ENCODE measurements at regions not wholly inside any gene's neighbourhood (a gene's known extent, or its start where the extent isn't known, plus 50 kb on each side); places are given as distances from the start of the nearest gene placed in this dataset.

- ChIA-PET CTCF (no interaction called here), POLR2A (no interaction called here)
- Mint-ChIP-seq H3K9me3 (no peaks in the 10 kb centered on the region), H3K4me1 (ENCODE audit: low read depth) (no peaks in the 10 kb centered on the region), H3K36me3 (no peaks in the 10 kb centered on the region), H3K27me3 (no peaks in the 10 kb centered on the region), H3K27ac (no peak overlapping the region), H3K4me3 (no peak overlapping the region)
- intact Hi-C loops (cut with micrococcal nuclease): no loop called here
- no peak for DNase-seq
Observed at GRCh38 chr13:34420702-34421346, 521.2 kb upstream of the NBEA start.

- no peaks in the 10 kb centered on the region for H3K9me3 Mint-ChIP-seq
- H3K27me3 Mint-ChIP-seq: no peaks in the 10 kb centered on the region
- H3K27ac Mint-ChIP-seq: no peak overlapping the region
- no peaks in the 10 kb centered on the region for H3K4me1 Mint-ChIP-seq (ENCODE audit: low read depth)
- H3K36me3 Mint-ChIP-seq: no peaks in the 10 kb centered on the region
- DNase-seq: no peak
- ChIA-PET CTCF (no interaction called here), POLR2A (no interaction called here)
- no peak overlapping the region for H3K4me3 Mint-ChIP-seq
- intact Hi-C loops (cut with micrococcal nuclease): no loop called here
Observed at GRCh38 chr13:34421347-34421719, 520.7 kb upstream of the NBEA start.

- ChIA-PET POLR2A (no interaction called here), CTCF (no interaction called here)
- no peaks in the 10 kb centered on the region for H3K36me3 Mint-ChIP-seq
- intact Hi-C loops (cut with micrococcal nuclease): no loop called here
- no peak overlapping the region for H3K4me3 Mint-ChIP-seq
- no peaks in the 10 kb centered on the region for H3K27me3 Mint-ChIP-seq
- DNase-seq: no peak
- H3K27ac Mint-ChIP-seq: no peak overlapping the region
- no peaks in the 10 kb centered on the region for H3K9me3 Mint-ChIP-seq
- H3K4me1 Mint-ChIP-seq (ENCODE audit: low read depth): no peaks in the 10 kb centered on the region
Observed at GRCh38 chr13:34421858-34422475, 520.1 kb upstream of the NBEA start.

GRCh38 chr13:34422956-34423355 lies 519.1 kb upstream of the NBEA start:
- Mint-ChIP-seq H3K4me1 (ENCODE audit: low read depth) (no peaks in the 10 kb centered on the region), H3K27ac (no peak overlapping the region), H3K9me3 (no peaks in the 10 kb centered on the region), H3K36me3 (no peaks in the 10 kb centered on the region), H3K4me3 (no peak overlapping the region), H3K27me3 (no peaks in the 10 kb centered on the region)
- ChIA-PET CTCF (no interaction called here), POLR2A (no interaction called here)
- intact Hi-C loops (cut with micrococcal nuclease): no loop called here
- DNase-seq: no peak

- no peak overlapping the region for H3K27ac Mint-ChIP-seq
- no peaks in the 10 kb centered on the region for H3K9me3 Mint-ChIP-seq
- no peaks in the 10 kb centered on the region for H3K4me1 Mint-ChIP-seq (ENCODE audit: low read depth)
- intact Hi-C loops (cut with micrococcal nuclease): no loop called here
- H3K27me3 Mint-ChIP-seq: no peaks in the 10 kb centered on the region
- ChIA-PET POLR2A (no interaction called here), CTCF (no interaction called here)
- no peaks in the 10 kb centered on the region for H3K36me3 Mint-ChIP-seq
- H3K4me3 Mint-ChIP-seq: no peak overlapping the region
- no peak for DNase-seq
Observed at GRCh38 chr13:34425327-34425949, 516.6 kb upstream of the NBEA start.

GRCh38 chr13:34428911-34429310 lies 513.2 kb upstream of the NBEA start:
- POLR2A ChIA-PET: no interaction called here
- Mint-ChIP-seq H3K36me3 (no peaks in the 10 kb centered on the region), H3K27me3 (no peaks in the 10 kb centered on the region), H3K9me3 (no peaks in the 10 kb centered on the region), H3K27ac (no peak overlapping the region), H3K4me1 (ENCODE audit: low read depth) (no peaks in the 10 kb centered on the region), H3K4me3 (no peak overlapping the region)
- intact Hi-C loops (cut with micrococcal nuclease): no loop called here
- CTCF ChIA-PET: no interaction called here
- DNase-seq: no peak

- POLR2A ChIA-PET: no interaction called here
- no peaks in the 10 kb centered on the region for H3K9me3 Mint-ChIP-seq
- no peak overlapping the region for H3K27ac Mint-ChIP-seq
- H3K4me3 Mint-ChIP-seq: no peak overlapping the region
- no peaks in the 10 kb centered on the region for H3K27me3 Mint-ChIP-seq
- DNase-seq: no peak
- intact Hi-C loops (cut with micrococcal nuclease): no loop called here
- H3K4me1 Mint-ChIP-seq (ENCODE audit: low read depth): no peaks in the 10 kb centered on the region
- CTCF ChIA-PET: no interaction called here
- no peaks in the 10 kb centered on the region for H3K36me3 Mint-ChIP-seq
Observed at GRCh38 chr13:34430294-34430693, 511.8 kb upstream of the NBEA start.

GRCh38 chr13:34431827-34432581 lies 510.1 kb upstream of the NBEA start:
- intact Hi-C loops (cut with micrococcal nuclease): no loop called here
- Mint-ChIP-seq H3K36me3 (no peaks in the 10 kb centered on the region), H3K9me3 (no peaks in the 10 kb centered on the region), H3K4me3 (no peak overlapping the region), H3K4me1 (ENCODE audit: low read depth) (no peaks in the 10 kb centered on the region), H3K27me3 (no peaks in the 10 kb centered on the region), H3K27ac (no peak overlapping the region)
- POLR2A ChIA-PET: no interaction called here
- CTCF ChIA-PET: no interaction called here
- DNase-seq: no peak

- Mint-ChIP-seq H3K4me1 (ENCODE audit: low read depth) (no peaks in the 10 kb centered on the region), H3K4me3 (no peak overlapping the region), H3K27ac (no peak overlapping the region), H3K9me3 (no peaks in the 10 kb centered on the region), H3K27me3 (no peaks in the 10 kb centered on the region), H3K36me3 (no peaks in the 10 kb centered on the region)
- DNase-seq: no peak
- CTCF ChIA-PET: no interaction called here
- POLR2A ChIA-PET: no interaction called here
- intact Hi-C loops (cut with micrococcal nuclease): no loop called here
Observed at GRCh38 chr13:34435338-34435737, 506.7 kb upstream of the NBEA start.

- no peak overlapping the region for H3K27ac Mint-ChIP-seq
- intact Hi-C loops (cut with micrococcal nuclease): no loop called here
- no peaks in the 10 kb centered on the region for H3K36me3 Mint-ChIP-seq
- H3K27me3 Mint-ChIP-seq: no peaks in the 10 kb centered on the region
- H3K4me3 Mint-ChIP-seq: no peak overlapping the region
- no peak for DNase-seq
- H3K4me1 Mint-ChIP-seq (ENCODE audit: low read depth): no peaks in the 10 kb centered on the region
- H3K9me3 Mint-ChIP-seq: no peaks in the 10 kb centered on the region
- ChIA-PET POLR2A (no interaction called here), CTCF (no interaction called here)
Observed at GRCh38 chr13:34437873-34438272, 504.2 kb upstream of the NBEA start.

- no peaks in the 10 kb centered on the region for H3K36me3 Mint-ChIP-seq
- no peaks in the 10 kb centered on the region for H3K4me1 Mint-ChIP-seq (ENCODE audit: low read depth)
- no peak overlapping the region for H3K27ac Mint-ChIP-seq
- H3K4me3 Mint-ChIP-seq: no peak overlapping the region
- no peak for DNase-seq
- H3K9me3 Mint-ChIP-seq: no peaks in the 10 kb centered on the region
- intact Hi-C loops (cut with micrococcal nuclease): no loop called here
- CTCF ChIA-PET: no interaction called here
- POLR2A ChIA-PET: interaction anchor here (0.6 kb wide), 1 partner anchor 595 kb away, joined by 3 read pairs; no protein-coding TSS in a partner anchor
- no peaks in the 10 kb centered on the region for H3K27me3 Mint-ChIP-seq
Observed at GRCh38 chr13:34452831-34453230, 489.2 kb upstream of the NBEA start.

- POLR2A ChIA-PET: no interaction called here
- intact Hi-C loops (cut with micrococcal nuclease): no loop called here
- Mint-ChIP-seq H3K4me3 (no peak overlapping the region), H3K36me3 (no peaks in the 10 kb centered on the region), H3K4me1 (ENCODE audit: low read depth) (no peaks in the 10 kb centered on the region), H3K27me3 (no peaks in the 10 kb centered on the region), H3K27ac (no peak overlapping the region), H3K9me3 (no peaks in the 10 kb centered on the region)
- CTCF ChIA-PET: no interaction called here
- no peak for DNase-seq
Observed at GRCh38 chr13:34458756-34459715, 483.0 kb upstream of the NBEA start.
